Stimulated activated CD8-positive, alpha-beta memory T cell treated with anti-CD3 and anti-CD28 coated beads, Interleukin-4, amount 100 ng/mL, for 4 hours (primary cell): ENCODE measurements at regions not wholly inside any gene's neighbourhood (a gene's known extent, or its start where the extent isn't known, plus 50 kb on each side); places are given as distances from the start of the nearest gene placed in this dataset.
"Not testable (repeated sequence)": the region's sequence is repeated elsewhere in the genome, so short reads cannot be mapped to it uniquely, and the experiment has no call there.

Source experiments
- DNase-seq, 2 donors: peaks; one replicate each; pipeline ENCODE4 v3.0.0-alpha.2; 2020; ENCODE audit warnings: low read depth in 2 of 2, low spot score in 1 of 2

- no peak for DNase-seq
Observed at GRCh38 chr1:200496937-200497336, 87.1 kb upstream of the ZNF281 start.

GRCh38 chr1:200495901-200496300 lies 86.1 kb upstream of the ZNF281 start:
- DNase-seq = no peak

GRCh38 chr1:200493344-200493743 lies 83.5 kb upstream of the ZNF281 start:
- no peak for DNase-seq

GRCh38 chr1:200491103-200491502 lies 81.3 kb upstream of the ZNF281 start:
- no peak for DNase-seq

GRCh38 chr1:200490183-200490582 lies 80.3 kb upstream of the ZNF281 start:
- no peak for DNase-seq

DNA sequence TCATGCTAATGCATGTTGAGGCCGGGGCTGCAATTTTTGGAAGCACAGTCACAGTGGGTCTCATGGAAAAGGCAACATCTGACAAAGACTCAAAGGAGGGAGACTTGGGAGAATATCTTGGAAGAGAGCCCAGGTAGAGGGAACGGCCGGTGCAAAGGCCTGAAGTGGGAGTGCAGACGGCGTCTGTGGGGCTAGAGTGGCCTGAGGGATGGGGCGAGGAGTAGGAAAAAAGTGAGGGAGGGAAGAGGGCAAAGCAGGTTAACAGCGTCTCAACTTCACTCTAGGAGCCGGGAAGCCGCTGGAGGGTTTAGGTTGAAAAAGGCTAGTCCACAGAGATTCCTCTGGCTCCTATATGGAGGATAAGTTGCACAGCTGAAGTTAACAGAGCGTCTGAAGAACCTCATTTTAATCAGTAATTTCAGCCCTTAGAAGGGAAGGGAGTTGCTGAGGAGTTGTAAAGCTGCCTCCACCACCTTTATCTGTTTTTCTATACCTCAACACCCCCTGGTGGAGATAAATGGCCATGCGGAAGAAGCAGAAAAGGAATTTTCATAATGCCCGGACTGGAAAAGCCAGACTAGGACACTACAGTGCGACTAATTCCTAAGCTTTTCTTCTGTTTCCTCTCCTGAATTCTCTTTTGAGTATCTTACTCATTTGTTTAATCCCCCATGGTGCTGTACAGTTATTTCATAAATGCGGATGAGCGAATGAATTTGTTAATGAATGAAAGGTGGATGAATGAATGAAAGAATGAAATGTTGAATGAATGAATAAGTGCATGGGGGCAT lies 78.7 kb upstream of the ZNF281 start:
- no peak for DNase-seq

DNA sequence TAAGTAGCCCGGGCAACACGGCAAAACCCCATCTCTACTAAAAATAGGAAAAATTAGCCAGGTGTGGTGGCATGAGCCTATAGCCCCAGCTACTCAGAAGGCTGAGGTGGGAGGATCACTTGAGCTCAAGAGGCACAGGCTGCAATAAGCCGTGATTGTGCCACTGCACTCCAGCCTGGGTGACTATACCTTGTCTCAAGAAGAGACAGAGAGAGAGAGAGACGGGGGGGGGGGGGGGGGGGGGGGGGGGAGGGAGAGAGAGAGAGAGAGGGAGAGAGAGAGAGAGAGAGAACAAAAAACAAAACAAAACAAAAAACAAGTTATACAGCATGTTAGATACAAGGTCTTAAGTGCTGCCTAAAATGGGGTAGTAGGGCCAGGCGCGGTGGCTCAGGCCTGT lies 77.8 kb upstream of the ZNF281 start:
- no peak for DNase-seq

DNA sequence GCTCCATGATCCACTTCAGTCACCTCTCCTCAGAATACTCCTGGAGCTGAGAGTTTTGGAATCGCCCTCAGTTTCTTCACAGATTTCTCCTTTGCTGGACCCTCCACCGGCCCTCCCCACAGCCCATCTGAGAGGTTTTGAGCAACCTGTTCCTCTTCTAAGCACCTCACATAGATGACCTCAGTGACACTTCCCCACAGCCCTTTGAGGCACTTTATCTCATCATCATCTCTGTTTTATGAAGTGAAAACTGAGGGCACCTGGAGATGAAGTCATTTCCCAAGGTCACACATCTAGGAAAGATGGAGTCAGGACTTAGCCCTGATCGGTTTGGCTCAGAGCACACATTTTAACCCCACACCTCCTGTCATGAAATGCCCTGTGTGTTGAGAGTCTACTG lies 76.8 kb upstream of the ZNF281 start:
- no peak for DNase-seq

DNA sequence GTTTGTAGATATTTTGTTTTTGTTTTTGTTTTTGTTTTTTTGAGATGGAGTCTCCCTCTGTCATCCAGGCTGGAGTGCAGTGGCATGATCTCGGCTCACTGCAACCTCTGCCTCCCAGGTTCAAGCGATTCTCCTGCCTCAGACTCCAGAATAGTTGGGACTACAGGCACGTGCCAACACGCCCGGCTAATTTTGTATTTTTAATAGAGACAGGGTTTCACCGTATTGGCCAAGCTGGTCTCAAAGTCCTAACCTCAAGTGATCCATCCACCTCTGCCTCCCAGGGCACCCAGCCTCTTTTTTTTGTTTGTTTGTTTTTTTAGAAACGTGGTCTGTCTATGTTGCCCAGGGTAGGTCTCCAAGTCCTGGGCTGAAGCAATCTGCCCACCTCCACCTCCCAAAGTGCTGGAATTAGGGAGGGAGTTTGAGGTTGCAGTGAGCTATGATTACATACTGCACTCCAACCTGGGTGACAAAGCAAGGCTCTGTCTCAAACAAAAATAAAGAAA lies 74.7 kb upstream of the ZNF281 start:
- DNase-seq = not testable (repeated sequence)

- peak in 1 of 2 donors; percentile 15 for DNase-seq
Observed at GRCh38 chr1:200483491-200484143, 73.8 kb upstream of the ZNF281 start.

DNA sequence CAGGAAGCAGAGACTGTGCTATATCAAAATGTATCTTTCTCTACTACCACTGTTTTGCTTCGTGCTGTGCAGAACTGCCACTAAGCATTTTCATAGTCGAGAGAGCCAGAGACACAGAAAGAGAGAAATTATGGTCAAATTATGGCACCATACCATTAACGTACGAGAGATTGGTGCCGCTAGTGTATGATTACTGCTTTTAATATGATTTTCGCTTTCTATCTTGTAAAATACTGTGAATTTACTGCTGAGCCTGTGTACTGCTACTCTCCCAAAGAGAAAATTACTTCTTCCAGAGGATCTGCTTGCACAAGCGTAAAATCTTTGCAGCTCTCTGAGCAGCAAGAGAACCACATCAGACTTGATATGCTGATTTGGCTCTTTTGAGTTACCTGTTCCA lies 71.1 kb upstream of the ZNF281 start:
- DNase-seq = no peak

DNA sequence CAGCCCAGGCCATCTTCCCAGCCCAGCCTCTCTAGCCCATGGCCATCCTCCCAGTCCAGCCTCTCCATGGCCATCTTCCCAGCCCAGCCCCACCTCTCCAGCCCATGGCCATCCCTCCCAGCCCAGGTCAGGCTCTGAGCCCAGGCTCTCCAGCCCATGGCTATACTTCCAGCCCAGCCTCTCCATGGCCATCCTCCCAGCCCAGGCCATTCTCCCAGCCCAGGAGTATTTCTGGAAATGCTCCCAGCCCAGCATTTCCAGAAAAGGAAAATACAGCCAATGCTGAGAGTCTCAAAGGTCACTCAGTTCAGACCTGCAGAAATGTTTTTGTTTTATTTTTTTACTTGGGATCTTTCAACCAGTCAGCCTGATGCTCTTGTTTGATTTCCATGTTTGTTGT lies 70.0 kb upstream of the ZNF281 start:
- no peak for DNase-seq

GRCh38 chr1:200478945-200479558 lies 69.2 kb upstream of the ZNF281 start:
- DNase-seq = no peak

GRCh38 chr1:200478239-200478623 lies 68.4 kb upstream of the ZNF281 start:
- no peak for DNase-seq

- no peak for DNase-seq
Observed at GRCh38 chr1:200474633-200475032, 64.8 kb upstream of the ZNF281 start.

DNA sequence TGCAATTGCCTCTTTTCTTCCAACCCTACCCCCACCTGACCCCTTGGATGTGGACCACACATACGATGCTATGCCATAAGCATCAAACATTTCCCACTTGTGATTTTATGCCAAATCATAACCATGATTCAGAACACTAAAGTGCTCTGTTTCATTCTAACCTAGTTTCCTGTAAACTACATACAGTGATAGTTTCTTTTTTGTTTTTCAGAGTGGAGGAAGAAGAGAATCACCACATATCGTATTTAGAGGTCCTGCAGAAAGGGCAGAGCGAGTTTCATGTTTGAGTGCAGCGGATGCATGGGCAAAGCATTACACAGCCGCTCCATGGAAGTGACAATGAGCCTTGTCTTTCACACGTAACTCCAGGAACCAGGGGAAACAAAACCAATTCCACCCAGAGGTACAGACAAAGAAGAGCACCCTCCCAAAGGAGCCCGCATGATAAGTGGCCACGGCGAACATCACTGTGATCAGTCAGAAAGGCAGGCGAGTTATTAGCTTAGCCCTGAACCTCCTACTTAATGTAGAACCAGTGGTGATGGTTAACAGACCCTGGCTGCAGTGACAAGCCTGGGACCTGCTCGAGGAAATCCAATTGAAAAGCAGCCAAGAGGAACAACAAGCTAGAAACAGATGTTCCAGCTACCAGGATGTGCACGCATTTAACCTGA lies 64.0 kb upstream of the ZNF281 start:
- no peak for DNase-seq

DNA sequence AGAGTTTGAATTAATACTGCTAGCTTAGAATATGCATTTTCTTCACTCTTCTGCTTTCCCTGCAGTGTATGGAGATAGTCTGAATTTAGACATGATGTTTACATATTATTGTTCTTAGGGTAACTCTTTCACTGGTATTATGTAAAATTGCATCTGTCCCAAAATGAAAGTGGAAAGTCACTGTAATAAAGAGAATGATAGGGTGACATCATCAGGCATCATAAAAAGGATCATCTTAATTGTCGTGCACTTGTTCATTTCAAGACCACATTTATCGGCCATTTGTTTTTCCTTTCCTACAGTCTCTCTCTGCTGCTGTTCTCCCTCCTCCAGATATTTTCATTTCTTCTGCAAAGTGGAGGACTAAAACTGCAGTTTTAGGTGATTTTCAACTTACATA lies 61.9 kb upstream of the ZNF281 start:
- DNase-seq = no peak

GRCh38 chr1:200468264-200469001 lies 58.6 kb upstream of the ZNF281 start:
- DNase-seq = no peak

- no peak for DNase-seq
Observed at GRCh38 chr1:200464784-200465400, 55.1 kb upstream of the ZNF281 start.
